ENCODE measurements at regions not wholly inside any gene's neighbourhood (a gene's known extent, or its start where the extent isn't known, plus 50 kb on each side); places are given as distances from the start of the nearest gene placed in this dataset.

DNA sequence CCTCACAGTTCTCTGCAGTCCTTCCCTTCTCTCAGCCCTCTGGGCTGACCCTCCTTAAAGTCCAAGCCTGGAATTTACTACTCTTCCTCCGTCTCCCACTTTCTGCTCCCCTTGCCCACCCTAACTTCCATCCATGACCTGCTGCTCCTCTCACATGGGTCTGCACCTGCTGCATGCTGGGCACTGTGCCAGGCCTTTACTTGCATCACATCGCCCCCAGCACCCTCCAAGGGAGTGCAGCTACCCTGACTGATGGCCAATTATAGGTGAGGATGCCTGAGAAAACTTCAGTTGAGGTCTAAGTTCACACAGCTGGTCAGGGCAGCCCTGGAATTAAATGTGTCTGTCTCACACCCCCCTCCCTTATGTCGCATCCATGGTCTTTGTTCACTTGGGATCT, 53.6 kb upstream of the ZPBP start:
- peak in 1 of 11 donors; percentile 7 for DNase-seq (ENCODE audit: extremely low read depth in 1 of 11, low read depth in 9 of 11, low spot score in 4 of 11)

- DNase-seq (ENCODE audit: extremely low read depth in 1 of 11, low read depth in 9 of 11, low spot score in 4 of 11), result no peak
These were observed 52.8 kb upstream of the ZPBP start for GRCh38 chr7:50145801-50146338.

- DNase-seq (ENCODE audit: extremely low read depth in 1 of 11, low read depth in 9 of 11, low spot score in 4 of 11), result no peak
These were observed 52.2 kb upstream of the ZPBP start for GRCh38 chr7:50145226-50145625.
